ENCODE measurements at regions not wholly inside any gene's neighbourhood (a gene's known extent, or its start where the extent isn't known, plus 50 kb on each side); places are given as distances from the start of the nearest gene placed in this dataset.

DNA sequence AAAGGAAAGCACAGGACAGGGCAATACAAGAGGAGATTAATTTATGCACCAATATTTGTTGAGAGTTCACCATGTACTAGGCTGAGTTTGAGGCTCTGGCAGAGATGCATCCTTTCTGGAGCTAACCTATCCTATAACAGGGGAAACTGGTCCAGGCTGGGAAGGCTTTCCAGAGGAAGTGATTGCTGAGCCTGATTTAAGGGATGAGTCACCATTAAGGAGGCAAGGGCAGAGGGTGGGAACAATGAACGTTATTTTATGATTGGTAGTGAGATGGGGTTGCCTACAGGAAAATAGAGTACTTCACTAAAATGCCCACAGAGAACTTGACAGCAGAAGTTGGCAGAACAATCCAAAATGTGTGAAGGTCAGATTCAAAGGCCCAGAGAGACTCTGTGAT, 141.4 kb downstream of the PLPP3 start:
- TF ChIP-seq, protein P1, sequence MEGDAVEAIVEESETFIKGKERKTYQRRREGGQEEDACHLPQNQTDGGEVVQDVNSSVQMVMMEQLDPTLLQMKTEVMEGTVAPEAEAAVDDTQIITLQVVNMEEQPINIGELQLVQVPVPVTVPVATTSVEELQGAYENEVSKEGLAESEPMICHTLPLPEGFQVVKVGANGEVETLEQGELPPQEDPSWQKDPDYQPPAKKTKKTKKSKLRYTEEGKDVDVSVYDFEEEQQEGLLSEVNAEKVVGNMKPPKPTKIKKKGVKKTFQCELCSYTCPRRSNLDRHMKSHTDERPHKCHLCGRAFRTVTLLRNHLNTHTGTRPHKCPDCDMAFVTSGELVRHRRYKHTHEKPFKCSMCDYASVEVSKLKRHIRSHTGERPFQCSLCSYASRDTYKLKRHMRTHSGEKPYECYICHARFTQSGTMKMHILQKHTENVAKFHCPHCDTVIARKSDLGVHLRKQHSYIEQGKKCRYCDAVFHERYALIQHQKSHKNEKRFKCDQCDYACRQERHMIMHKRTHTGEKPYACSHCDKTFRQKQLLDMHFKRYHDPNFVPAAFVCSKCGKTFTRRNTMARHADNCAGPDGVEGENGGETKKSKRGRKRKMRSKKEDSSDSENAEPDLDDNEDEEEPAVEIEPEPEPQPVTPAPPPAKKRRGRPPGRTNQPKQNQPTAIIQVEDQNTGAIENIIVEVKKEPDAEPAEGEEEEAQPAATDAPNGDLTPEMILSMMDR (IDR thresholded peaks at IDR 0.05): no peak
- no peak for TF ChIP-seq ZFX (IDR thresholded peaks at IDR 0.05; ENCODE audit: borderline replicate concordance)

Data from 22Rv1 (cell line).